Left renal cortex interstitium (tissue), 4 donors: ENCODE measurements at regions not wholly inside any gene's neighbourhood (a gene's known extent, or its start where the extent isn't known, plus 50 kb on each side); places are given as distances from the start of the nearest gene placed in this dataset.

Experiments
- DNase-seq, 4 donors: peaks; one replicate each; pipeline ENCODE4 v3.0.0-alpha.2; 2013; ENCODE audit warnings: low read depth in 4 of 4, low spot score in 2 of 4, missing footprints in 1 of 4

GRCh38 chr12:39240587-39240986 is 202.3 kb downstream of the KIF21A start:
- DNase-seq = no peak

GRCh38 chr12:39239490-39240486 is 203.1 kb downstream of the KIF21A start:
- no peak for DNase-seq

GRCh38 chr12:39237004-39237403 is 205.9 kb downstream of the KIF21A start:
- no peak for DNase-seq

GRCh38 chr12:39235990-39236767 is 206.7 kb downstream of the KIF21A start:
- DNase-seq = no peak

GRCh38 chr12:39230086-39230485 is 212.8 kb downstream of the KIF21A start:
- DNase-seq = no peak

- DNase-seq = no peak
Measured at GRCh38 chr12:39227218-39227617, 215.7 kb downstream of the KIF21A start.

- no peak for DNase-seq
Measured at GRCh38 chr12:39224971-39225370, 217.9 kb downstream of the KIF21A start.

- no peak for DNase-seq
Measured at GRCh38 chr12:39205969-39206368, 237.0 kb downstream of the KIF21A start.

- DNase-seq = no peak
Measured at GRCh38 chr12:39199351-39199750, 243.6 kb downstream of the KIF21A start.

- no peak for DNase-seq
Measured at GRCh38 chr12:39188689-39189088, 254.2 kb downstream of the KIF21A start.

- no peak for DNase-seq
Measured at GRCh38 chr12:39186744-39187143, 256.2 kb downstream of the KIF21A start.

GRCh38 chr12:39178837-39179236 is 264.1 kb downstream of the KIF21A start:
- DNase-seq = no peak

GRCh38 chr12:39176356-39176755 is 266.6 kb downstream of the KIF21A start:
- no peak for DNase-seq

- DNase-seq = no peak
Measured at GRCh38 chr12:39173726-39174125, 268.3 kb upstream of the CPNE8 start.

GRCh38 chr12:39165338-39165737 is 259.9 kb upstream of the CPNE8 start:
- no peak for DNase-seq

- DNase-seq = no peak
Measured at GRCh38 chr12:39161465-39162085, 256.2 kb upstream of the CPNE8 start.

GRCh38 chr12:39157696-39158342 is 252.4 kb upstream of the CPNE8 start:
- no peak for DNase-seq

- DNase-seq = peak; percentile 11 to 41 (median 18)
Measured at GRCh38 chr12:39145175-39145999, 240.0 kb upstream of the CPNE8 start.

GRCh38 chr12:39144613-39145061 is 239.2 kb upstream of the CPNE8 start:
- DNase-seq = no peak

- no peak for DNase-seq
Measured at GRCh38 chr12:39138268-39138667, 232.9 kb upstream of the CPNE8 start.
